SJSA1 (cell line): ENCODE measurements at regions not wholly inside any gene's neighbourhood (a gene's known extent, or its start where the extent isn't known, plus 50 kb on each side); places are given as distances from the start of the nearest gene placed in this dataset.

Experiments
- DNase-seq, 2 experiments: peaks; one replicate each; pipeline ENCODE4 v3.0.0-alpha.2; 2015 to 2020; ENCODE audit warnings: low spot score in 2 of 2, low read depth in 1 of 2
- H3K27ac ChIP-seq: fragments of 250-450 bp; sonication (Bioruptor Pico); 2 replicates; pipeline ENCODE4 v1.5.1; 2020; ENCODE audit warnings: mild to moderate bottlenecking, moderate library complexity
- H3K27me3 ChIP-seq: fragments of 250-450 bp; sonication (Bioruptor Pico); replicated peaks from 2 replicates; pipeline ENCODE4 v1.5.1; 2020; ENCODE audit warnings: mild to moderate bottlenecking, moderate library complexity
- H3K36me3 ChIP-seq: fragments of 250-450 bp; sonication (Bioruptor Pico); 2 replicates; pipeline ENCODE4 v1.5.1; 2020; ENCODE audit warnings: mild to moderate bottlenecking
- H3K4me1 ChIP-seq: fragments of 250-450 bp; sonication (Bioruptor Pico); replicated peaks from 2 replicates; pipeline ENCODE4 v1.6.1; 2021; ENCODE audit warnings: mild to moderate bottlenecking
- H3K4me3 ChIP-seq: fragments of 250-450 bp; sonication (Bioruptor Pico); 2 replicates; pipeline ENCODE4 v1.5.1; 2020; ENCODE audit warnings: mild to moderate bottlenecking
- H3K9me3 ChIP-seq: fragments of 250-450 bp; sonication (Bioruptor Pico); replicated peaks from 2 replicates; pipeline ENCODE4 v1.5.1; 2020; ENCODE audit warnings: mild to moderate bottlenecking

- H3K27me3 ChIP-seq = peaks cover 4% of the 10 kb centered on the region; the same call in 1 of the 2 replicates
- H3K27ac ChIP-seq = no peak overlapping the region
- no peak for DNase-seq
- no peak overlapping the region for H3K4me3 ChIP-seq
- no peaks in the 10 kb centered on the region for H3K36me3 ChIP-seq
- no peaks in the 10 kb centered on the region for H3K9me3 ChIP-seq
- no peaks in the 10 kb centered on the region for H3K4me1 ChIP-seq
These were observed 574.2 kb downstream of the MATN1 start for GRCh38 chr1:30149226-30149625.

GRCh38 chr1:30148676-30149075, 574.7 kb downstream of the MATN1 start:
- Histone ChIP-seq H3K27me3 (peaks cover 4% of the 10 kb centered on the region; the same call in 1 of the 2 replicates), H3K9me3 (no peaks in the 10 kb centered on the region), H3K36me3 (no peaks in the 10 kb centered on the region), H3K27ac (no peak overlapping the region), H3K4me3 (no peak overlapping the region), H3K4me1 (no peaks in the 10 kb centered on the region)
- no peak for DNase-seq

- H3K27ac ChIP-seq = no peak overlapping the region
- no peak for DNase-seq
- no peaks in the 10 kb centered on the region for H3K9me3 ChIP-seq
- H3K27me3 ChIP-seq = peaks cover 4% of the 10 kb centered on the region; the same call in 1 of the 2 replicates
- no peak overlapping the region for H3K4me3 ChIP-seq
- no peaks in the 10 kb centered on the region for H3K4me1 ChIP-seq
- H3K36me3 ChIP-seq = no peaks in the 10 kb centered on the region
These were observed 576.2 kb downstream of the MATN1 start for GRCh38 chr1:30147188-30147587.

- Histone ChIP-seq H3K36me3 (no peaks in the 10 kb centered on the region), H3K4me3 (no peak overlapping the region), H3K27ac (no peak overlapping the region), H3K27me3 (peaks cover 4% of the 10 kb centered on the region; the same call in 1 of the 2 replicates), H3K4me1 (no peaks in the 10 kb centered on the region), H3K9me3 (no peaks in the 10 kb centered on the region)
- DNase-seq = no peak
These were observed 576.9 kb downstream of the MATN1 start for GRCh38 chr1:30146448-30146847.

- Histone ChIP-seq H3K27ac (no peak overlapping the region), H3K27me3 (peaks cover 4% of the 10 kb centered on the region; the same call in 1 of the 2 replicates), H3K9me3 (no peaks in the 10 kb centered on the region), H3K36me3 (no peaks in the 10 kb centered on the region), H3K4me1 (no peaks in the 10 kb centered on the region), H3K4me3 (no peak overlapping the region)
- DNase-seq = no peak
These were observed 577.6 kb downstream of the MATN1 start for GRCh38 chr1:30145723-30146303.

GRCh38 chr1:30144831-30145230, 578.6 kb downstream of the MATN1 start:
- DNase-seq = no peak

GRCh38 chr1:30143517-30143916, 579.9 kb downstream of the MATN1 start:
- Histone ChIP-seq H3K9me3 (no peaks in the 10 kb centered on the region), H3K27me3 (0 out of 2 replicates have a peak, but pooled peaks cover 3% of the 10 kb centered on the region), H3K4me3 (no peak overlapping the region), H3K36me3 (no peaks in the 10 kb centered on the region), H3K27ac (no peak overlapping the region), H3K4me1 (no peaks in the 10 kb centered on the region)
- DNase-seq = no peak

More at GRCh38 chr1:30144831-30145230, 578.6 kb downstream of the MATN1 start:
- no peaks in the 10 kb centered on the region for H3K9me3 ChIP-seq
- H3K27me3 ChIP-seq = peaks cover 7% of the 10 kb centered on the region; the same call in 1 of the 2 replicates
- H3K4me1 ChIP-seq = no peaks in the 10 kb centered on the region
- H3K4me3 ChIP-seq = no peak overlapping the region
- H3K27ac ChIP-seq = no peak overlapping the region
- no peaks in the 10 kb centered on the region for H3K36me3 ChIP-seq

- no peak for DNase-seq
- no peak overlapping the region for H3K27ac ChIP-seq
- H3K4me3 ChIP-seq = no peak overlapping the region
- no peaks in the 10 kb centered on the region for H3K4me1 ChIP-seq
- H3K9me3 ChIP-seq = no peaks in the 10 kb centered on the region
- H3K27me3 ChIP-seq = peaks cover 7% of the 10 kb centered on the region; the same call in 1 of the 2 replicates
- H3K36me3 ChIP-seq = no peaks in the 10 kb centered on the region
These were observed 582.8 kb downstream of the MATN1 start for GRCh38 chr1:30140566-30140965.

GRCh38 chr1:30138891-30139290, 584.5 kb downstream of the MATN1 start:
- no peak for DNase-seq
- no peak overlapping the region for H3K4me3 ChIP-seq
- no peaks in the 10 kb centered on the region for H3K9me3 ChIP-seq
- no peak overlapping the region for H3K27ac ChIP-seq
- no peaks in the 10 kb centered on the region for H3K4me1 ChIP-seq
- no peaks in the 10 kb centered on the region for H3K36me3 ChIP-seq
- H3K27me3 ChIP-seq = peaks cover 7% of the 10 kb centered on the region; the same call in 1 of the 2 replicates

GRCh38 chr1:30137001-30137400, 586.4 kb downstream of the MATN1 start:
- DNase-seq = no peak
- Histone ChIP-seq H3K9me3 (no peaks in the 10 kb centered on the region), H3K4me1 (no peaks in the 10 kb centered on the region), H3K27me3 (peaks cover 7% of the 10 kb centered on the region; the same call in 1 of the 2 replicates), H3K4me3 (no peak overlapping the region), H3K36me3 (no peaks in the 10 kb centered on the region), H3K27ac (no peak overlapping the region)

GRCh38 chr1:30135698-30136097, 587.7 kb downstream of the MATN1 start:
- no peaks in the 10 kb centered on the region for H3K36me3 ChIP-seq
- no peak overlapping the region for H3K27ac ChIP-seq
- H3K27me3 ChIP-seq = peaks cover 16% of the 10 kb centered on the region; the same call in 1 of the 2 replicates
- H3K4me3 ChIP-seq = no peak overlapping the region
- no peaks in the 10 kb centered on the region for H3K4me1 ChIP-seq
- no peaks in the 10 kb centered on the region for H3K9me3 ChIP-seq
- DNase-seq = no peak

- DNase-seq = no peak
- H3K27ac ChIP-seq = no peak overlapping the region
- H3K27me3 ChIP-seq = peaks cover 15% of the 10 kb centered on the region; the same call in 1 of the 2 replicates
- H3K9me3 ChIP-seq = no peaks in the 10 kb centered on the region
- no peaks in the 10 kb centered on the region for H3K4me1 ChIP-seq
- H3K36me3 ChIP-seq = no peaks in the 10 kb centered on the region
- H3K4me3 ChIP-seq = no peak overlapping the region
These were observed 588.7 kb downstream of the MATN1 start for GRCh38 chr1:30134466-30135217.

- Histone ChIP-seq H3K4me3 (no peak overlapping the region), H3K4me1 (no peaks in the 10 kb centered on the region), H3K9me3 (no peaks in the 10 kb centered on the region), H3K27ac (no peak overlapping the region), H3K27me3 (peaks cover 15% of the 10 kb centered on the region; the same call in 1 of the 2 replicates), H3K36me3 (no peaks in the 10 kb centered on the region)
- DNase-seq = no peak
These were observed 589.9 kb downstream of the MATN1 start for GRCh38 chr1:30133414-30134055.
